Suprapubic skin (tissue), 4 donors: ENCODE measurements at regions not wholly inside any gene's neighbourhood (a gene's known extent, or its start where the extent isn't known, plus 50 kb on each side); places are given as distances from the start of the nearest gene placed in this dataset.
"Not testable (repeated sequence)": the region's sequence is repeated elsewhere in the genome, so short reads cannot be mapped to it uniquely, and the experiment has no call there.

ENCODE experiments used
- DNase-seq, 2 donors: peaks; one replicate each; pipeline ENCODE4 v3.0.0-alpha.2; 2019; ENCODE audit warnings: low spot score in 2 of 2
- H3K27ac ChIP-seq: fragments of 200-600 bp; sonication (generic); one replicate; pipeline ENCODE4 v1.5.1; 2019
- H3K27me3 ChIP-seq: fragments of 200-600 bp; sonication (generic); one replicate; pipeline ENCODE4 v1.5.1; 2019
- H3K36me3 ChIP-seq: fragments of 200-600 bp; sonication (generic); one replicate; pipeline ENCODE4 v1.5.1; 2019
- H3K4me1 ChIP-seq: fragments of 200-600 bp; sonication (generic); one replicate; pipeline ENCODE4 v1.5.1; 2019
- H3K4me3 ChIP-seq: fragments of 200-600 bp; sonication (generic); one replicate; pipeline ENCODE4 v1.5.1; 2019; ENCODE audit warnings: mild to moderate bottlenecking
- H3K9me3 ChIP-seq: fragments of 200-600 bp; sonication (generic); one replicate; pipeline ENCODE4 v1.5.1; 2019
- EP300 ChIP-seq: sonication (generic); formaldehyde crosslinking; IDR thresholded peaks from one replicate; pipeline ENCODE4 v1.6.1; 2017; ENCODE audit warnings: antibody characterized with exemption
- POLR2A ChIP-seq, 2 donors: fragments of 450-650 bp; IDR thresholded peaks; one replicate each; pipeline ENCODE4 v1.6.1; 2017; ENCODE audit warnings: antibody characterized with exemption in 2 of 2, mild to moderate bottlenecking in 2 of 2, moderate library complexity in 2 of 2
- POLR2AphosphoS5 ChIP-seq, 3 donors: sonication (generic); formaldehyde crosslinking; IDR thresholded peaks; one replicate each; pipeline ENCODE4 v1.6.1; 2017; ENCODE audit warnings: antibody characterized with exemption in 3 of 3
- WGBS: methylation state at CpG from one replicate; pipeline ENCODE4 v1.1.5; 2018; 5-methylcytosine and 5-hydroxymethylcytosine counted together
- TF ChIP-seq, protein P1 (sequence below), 2 donors: fragments of 200-600 bp in 1 of 2; fragments of 450-650 bp in 1 of 2; sonication (generic) in 1 of 2; IDR thresholded peaks; one replicate each; pipeline ENCODE4 v1.5.1; 2016 to 2019; ENCODE audit warnings: antibody characterized with exemption in 2 of 2, mild to moderate bottlenecking in 1 of 2, moderate library complexity in 1 of 2

DNA sequence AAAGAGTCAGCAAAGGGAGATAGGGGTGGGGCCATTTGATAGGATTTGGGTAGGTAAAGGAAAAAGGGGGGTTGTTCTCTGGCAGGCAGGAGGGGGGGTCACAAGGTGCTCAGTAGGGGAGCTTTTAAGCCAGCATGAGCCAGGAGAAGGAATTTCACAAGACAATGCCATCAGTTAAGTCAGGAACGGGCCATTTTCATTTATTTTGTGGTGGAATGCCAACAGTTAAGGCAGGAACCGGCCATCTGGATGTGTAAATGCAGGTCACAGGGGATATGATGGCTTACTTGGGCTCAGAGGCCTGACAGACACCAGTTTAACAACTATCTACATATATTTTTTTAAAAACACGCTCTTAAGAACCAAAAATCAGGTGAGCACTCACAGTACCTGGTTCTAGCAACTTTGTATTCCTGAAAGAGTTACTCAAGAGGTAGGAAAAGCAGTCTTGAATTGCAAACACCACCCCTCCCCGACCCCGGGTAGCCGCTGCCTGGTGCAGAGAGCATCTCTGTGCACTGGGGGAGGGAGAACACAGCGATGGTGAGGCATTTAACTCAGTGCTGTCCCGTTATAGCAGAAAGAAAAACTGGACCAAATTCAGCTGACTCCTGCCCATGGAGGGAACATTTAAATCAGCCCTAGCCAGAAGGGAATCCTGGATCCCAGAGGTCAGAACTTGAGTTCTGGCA is 414.5 kb upstream of the KLHL29 start:
- 61% methylated on average over 8 of the region's 8 CpGs for WGBS
- H3K4me1 ChIP-seq: no peaks in the 10 kb centered on the region

DNA sequence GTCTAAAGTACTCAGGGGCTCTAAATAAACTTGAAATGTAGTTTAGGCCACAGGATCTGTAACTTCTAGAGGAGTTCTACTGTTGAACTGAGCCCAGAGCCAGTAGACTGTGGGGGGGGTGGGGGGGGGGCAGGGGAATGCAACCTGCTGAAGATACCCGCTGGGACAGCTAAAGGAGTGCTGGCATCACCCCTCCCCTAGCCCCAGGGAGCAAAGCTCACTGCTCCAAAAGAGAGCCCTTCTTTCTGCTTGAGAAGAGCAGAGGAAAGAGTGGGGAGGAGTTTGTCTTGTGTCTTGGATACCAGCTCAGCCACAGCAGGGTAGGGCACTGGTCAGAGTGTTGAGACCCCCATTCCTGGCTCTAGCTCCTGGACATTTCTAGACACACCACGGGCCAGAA is 414.0 kb upstream of the KLHL29 start:
- 63% methylated on average over 2 of the region's 2 CpGs for WGBS
- no peak overlapping the region for H3K4me3 ChIP-seq

More for the DNA sequence above, 414.5 kb upstream of the KLHL29 start:
- Histone ChIP-seq H3K27me3 (no peaks in the 10 kb centered on the region), H3K9me3 (no peaks in the 10 kb centered on the region), H3K27ac (no peak overlapping the region), H3K4me3 (no peak overlapping the region), H3K36me3 (no peaks in the 10 kb centered on the region)
- TF ChIP-seq EP300 (no peak), POLR2A (IDR thresholded peaks at IDR 0.05) (no peak)
- no peak for DNase-seq

DNA sequence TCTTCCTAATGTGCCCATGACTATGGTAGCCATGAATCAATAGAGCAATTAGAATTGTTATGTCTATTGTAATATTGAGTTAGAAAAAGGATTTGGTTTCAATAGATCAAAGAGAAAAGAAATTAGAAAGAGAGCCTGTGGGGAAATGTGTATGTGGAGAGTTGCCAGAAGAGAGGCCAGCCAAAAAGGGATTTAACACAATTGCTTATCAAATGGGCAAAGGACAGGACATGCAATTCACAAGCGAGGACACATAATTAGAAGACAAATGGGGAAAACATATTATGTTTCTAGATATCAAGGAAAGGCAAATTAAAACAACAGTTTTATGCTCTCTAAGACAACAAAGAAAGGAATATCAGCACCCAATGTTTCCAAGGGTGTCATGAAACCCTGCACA is 403.2 kb upstream of the KLHL29 start:
- no peak overlapping the region for H3K4me3 ChIP-seq
- H3K36me3 ChIP-seq: no peaks in the 10 kb centered on the region
- peaks cover 2% of the 10 kb centered on the region for H3K27me3 ChIP-seq
- H3K9me3 ChIP-seq: no peaks in the 10 kb centered on the region
- 40% methylated on average over 1 of the region's 1 CpG for WGBS
- TF ChIP-seq POLR2A (IDR thresholded peaks at IDR 0.05) (no peak), EP300 (no peak), POLR2AphosphoS5 (IDR thresholded peaks at IDR 0.05) (no peak)
- TF ChIP-seq, protein P1, sequence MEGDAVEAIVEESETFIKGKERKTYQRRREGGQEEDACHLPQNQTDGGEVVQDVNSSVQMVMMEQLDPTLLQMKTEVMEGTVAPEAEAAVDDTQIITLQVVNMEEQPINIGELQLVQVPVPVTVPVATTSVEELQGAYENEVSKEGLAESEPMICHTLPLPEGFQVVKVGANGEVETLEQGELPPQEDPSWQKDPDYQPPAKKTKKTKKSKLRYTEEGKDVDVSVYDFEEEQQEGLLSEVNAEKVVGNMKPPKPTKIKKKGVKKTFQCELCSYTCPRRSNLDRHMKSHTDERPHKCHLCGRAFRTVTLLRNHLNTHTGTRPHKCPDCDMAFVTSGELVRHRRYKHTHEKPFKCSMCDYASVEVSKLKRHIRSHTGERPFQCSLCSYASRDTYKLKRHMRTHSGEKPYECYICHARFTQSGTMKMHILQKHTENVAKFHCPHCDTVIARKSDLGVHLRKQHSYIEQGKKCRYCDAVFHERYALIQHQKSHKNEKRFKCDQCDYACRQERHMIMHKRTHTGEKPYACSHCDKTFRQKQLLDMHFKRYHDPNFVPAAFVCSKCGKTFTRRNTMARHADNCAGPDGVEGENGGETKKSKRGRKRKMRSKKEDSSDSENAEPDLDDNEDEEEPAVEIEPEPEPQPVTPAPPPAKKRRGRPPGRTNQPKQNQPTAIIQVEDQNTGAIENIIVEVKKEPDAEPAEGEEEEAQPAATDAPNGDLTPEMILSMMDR (IDR thresholded peaks at IDR 0.05): no peak
- no peak for DNase-seq
- H3K27ac ChIP-seq: no peak overlapping the region
- H3K4me1 ChIP-seq: no peaks in the 10 kb centered on the region

More for the DNA sequence above, 414.0 kb upstream of the KLHL29 start:
- H3K36me3 ChIP-seq: no peaks in the 10 kb centered on the region
- TF ChIP-seq EP300 (no peak), POLR2A (IDR thresholded peaks at IDR 0.05) (no peak), POLR2AphosphoS5 (IDR thresholded peaks at IDR 0.05) (no peak)
- TF ChIP-seq, protein P1 (IDR thresholded peaks at IDR 0.05): no peak
- H3K27ac ChIP-seq: no peak overlapping the region
- no peak for DNase-seq
- no peaks in the 10 kb centered on the region for H3K9me3 ChIP-seq
- H3K27me3 ChIP-seq: no peaks in the 10 kb centered on the region
- H3K4me1 ChIP-seq: no peaks in the 10 kb centered on the region

DNA sequence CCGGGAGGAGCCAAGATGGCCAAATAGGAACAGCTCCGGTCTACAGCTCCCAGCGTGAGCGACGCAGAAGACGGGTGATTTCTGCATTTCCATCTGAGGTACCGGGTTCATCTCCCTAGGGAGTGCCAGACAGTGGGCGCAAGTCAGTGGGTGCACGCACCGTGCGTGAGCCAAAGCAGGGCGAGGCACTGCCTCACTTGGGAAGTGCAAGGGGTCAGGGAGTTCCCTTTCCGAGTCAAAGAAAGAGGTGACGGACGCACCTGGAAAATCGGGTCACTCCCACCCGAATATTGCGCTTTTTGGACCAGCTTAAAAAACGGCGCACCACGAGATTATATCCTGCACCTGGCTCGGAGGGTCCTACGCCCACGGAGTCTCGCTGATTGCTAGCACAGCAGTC is 400.8 kb upstream of the KLHL29 start:
- not testable (repeated sequence) for H3K4me1 ChIP-seq, H3K36me3 ChIP-seq, H3K9me3 ChIP-seq, H3K27me3 ChIP-seq, H3K27ac ChIP-seq, H3K4me3 ChIP-seq, DNase-seq
- 93% methylated on average over 17 of the region's 25 CpGs for WGBS

DNA sequence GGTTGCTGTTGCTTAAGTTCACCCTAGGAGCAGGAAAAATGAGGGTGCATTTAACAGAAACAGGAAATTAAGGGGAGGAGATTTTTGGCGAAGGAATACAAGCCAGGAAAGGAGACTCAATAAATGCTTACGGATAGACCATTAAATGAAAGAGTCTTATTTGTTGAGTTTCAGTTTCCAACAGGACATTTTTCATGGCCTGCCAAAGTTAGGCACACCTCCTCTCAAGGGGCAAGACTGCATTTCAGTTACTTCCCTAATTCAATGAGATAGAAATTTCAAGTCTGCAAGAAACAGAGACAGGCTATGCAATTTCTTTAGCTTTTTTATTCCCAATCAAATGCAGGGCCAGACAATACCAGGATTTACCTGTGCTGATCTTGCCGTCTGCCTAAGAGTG is 394.7 kb upstream of the KLHL29 start:
- Histone ChIP-seq H3K4me1 (no peaks in the 10 kb centered on the region), H3K9me3 (no peaks in the 10 kb centered on the region), H3K36me3 (no peaks in the 10 kb centered on the region), H3K27ac (no peak overlapping the region), H3K27me3 (no peaks in the 10 kb centered on the region), H3K4me3 (no peak overlapping the region)
- WGBS: 73% methylated on average over 3 of the region's 3 CpGs
- no peak for DNase-seq
- TF ChIP-seq, protein P1 (IDR thresholded peaks at IDR 0.05): no peak
- no peak for TF ChIP-seq POLR2A (IDR thresholded peaks at IDR 0.05)
- TF ChIP-seq POLR2AphosphoS5 (IDR thresholded peaks at IDR 0.05): no peak
- no peak for TF ChIP-seq EP300

DNA sequence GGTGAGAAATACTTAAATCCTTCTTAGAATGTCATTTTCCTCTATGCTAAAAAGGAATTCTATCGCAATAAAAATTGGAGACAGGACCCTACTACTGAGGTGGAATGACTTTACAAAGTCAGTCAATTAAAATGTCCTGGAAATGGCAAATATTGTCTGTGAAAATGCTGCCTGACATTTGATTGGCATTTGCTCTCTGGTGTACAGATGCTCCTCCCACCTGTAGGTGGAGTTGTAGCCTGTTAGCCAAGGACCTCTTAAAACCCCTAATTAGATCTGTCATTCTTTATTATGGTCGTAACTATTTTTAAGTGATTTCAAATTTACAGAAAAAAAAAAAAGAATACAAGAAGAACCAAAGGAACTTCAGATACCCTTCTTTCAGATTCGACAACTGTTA is 393.1 kb upstream of the KLHL29 start:
- no peak for DNase-seq
- WGBS: 75% methylated on average over 3 of the region's 3 CpGs
- no peak overlapping the region for H3K4me3 ChIP-seq
- TF ChIP-seq POLR2AphosphoS5 (IDR thresholded peaks at IDR 0.05) (no peak), EP300 (no peak), POLR2A (IDR thresholded peaks at IDR 0.05) (no peak)
- TF ChIP-seq, protein P1 (IDR thresholded peaks at IDR 0.05): no peak
- no peak overlapping the region for H3K27ac ChIP-seq
- H3K36me3 ChIP-seq: no peaks in the 10 kb centered on the region
- no peaks in the 10 kb centered on the region for H3K27me3 ChIP-seq
- H3K4me1 ChIP-seq: no peaks in the 10 kb centered on the region
- no peaks in the 10 kb centered on the region for H3K9me3 ChIP-seq
